HCT116 (cell line): ENCODE measurements at regions not wholly inside any gene's neighbourhood (a gene's known extent, or its start where the extent isn't known, plus 50 kb on each side); places are given as distances from the start of the nearest gene placed in this dataset.

ENCODE experiments used
- POLR2AphosphoS5 ChIP-seq: IDR thresholded peaks from 2 replicates; pipeline ENCODE4 v1.6.1; 2011; ENCODE audit warnings: mild to moderate bottlenecking, low read depth, low read length, moderate library complexity
- TF ChIP-seq, protein P1 (sequence below), 3 experiments: fragments of 200-600 bp in 1 of 3; sonication (generic) in 1 of 3; IDR thresholded peaks in 2 of 3; conservative IDR thresholded peaks in 1 of 3; 2 replicates each; pipeline ENCODE4 v1.5.1; 2012 to 2017; ENCODE audit warnings: low read depth in 2 of 3, low read length in 2 of 3, antibody characterized with exemption in 1 of 3, borderline replicate concordance in 1 of 3, control low read depth in 1 of 3, mild to moderate bottlenecking in 1 of 3, mixed read lengths in 1 of 3, mixed run types in 1 of 3, moderate library complexity in 1 of 3; ENCODE audit not compliant: insufficient read depth in 1 of 3

DNA sequence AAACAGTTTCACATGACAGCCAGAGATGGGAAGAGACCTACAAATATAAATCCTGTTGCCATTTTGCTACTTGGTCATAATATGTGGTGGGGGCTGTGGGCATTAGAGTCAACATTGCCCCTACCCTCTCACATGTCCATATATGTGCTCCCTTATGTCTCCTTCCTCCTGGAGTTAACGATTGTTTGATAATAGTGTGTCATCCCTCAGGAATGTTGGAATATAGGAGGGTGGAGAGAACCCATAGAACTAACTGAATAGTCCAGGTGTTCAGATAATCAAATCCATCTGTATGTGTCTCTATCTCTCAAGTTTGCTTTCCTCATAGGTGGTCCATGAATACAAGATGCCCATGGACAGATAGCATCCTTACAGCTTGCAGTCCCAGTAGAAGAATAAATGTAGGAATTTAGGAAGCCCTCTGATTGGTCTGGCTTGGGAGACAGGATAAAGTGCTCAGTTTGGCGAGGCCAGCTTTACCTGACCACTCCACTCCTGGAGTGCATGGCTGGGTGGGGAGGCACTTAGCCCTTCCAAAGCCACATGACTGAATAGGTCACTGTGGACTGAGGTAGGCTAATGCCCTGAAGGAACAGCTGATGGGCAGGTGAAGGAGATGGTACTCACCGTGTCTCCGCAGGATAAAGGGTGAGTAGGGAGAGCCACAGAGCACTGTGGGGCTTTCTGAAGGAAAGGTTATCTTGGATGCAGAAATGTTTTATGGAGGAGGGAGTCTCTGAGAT lies 166.9 kb downstream of the CDCA7 start:
- TF ChIP-seq, protein P1, sequence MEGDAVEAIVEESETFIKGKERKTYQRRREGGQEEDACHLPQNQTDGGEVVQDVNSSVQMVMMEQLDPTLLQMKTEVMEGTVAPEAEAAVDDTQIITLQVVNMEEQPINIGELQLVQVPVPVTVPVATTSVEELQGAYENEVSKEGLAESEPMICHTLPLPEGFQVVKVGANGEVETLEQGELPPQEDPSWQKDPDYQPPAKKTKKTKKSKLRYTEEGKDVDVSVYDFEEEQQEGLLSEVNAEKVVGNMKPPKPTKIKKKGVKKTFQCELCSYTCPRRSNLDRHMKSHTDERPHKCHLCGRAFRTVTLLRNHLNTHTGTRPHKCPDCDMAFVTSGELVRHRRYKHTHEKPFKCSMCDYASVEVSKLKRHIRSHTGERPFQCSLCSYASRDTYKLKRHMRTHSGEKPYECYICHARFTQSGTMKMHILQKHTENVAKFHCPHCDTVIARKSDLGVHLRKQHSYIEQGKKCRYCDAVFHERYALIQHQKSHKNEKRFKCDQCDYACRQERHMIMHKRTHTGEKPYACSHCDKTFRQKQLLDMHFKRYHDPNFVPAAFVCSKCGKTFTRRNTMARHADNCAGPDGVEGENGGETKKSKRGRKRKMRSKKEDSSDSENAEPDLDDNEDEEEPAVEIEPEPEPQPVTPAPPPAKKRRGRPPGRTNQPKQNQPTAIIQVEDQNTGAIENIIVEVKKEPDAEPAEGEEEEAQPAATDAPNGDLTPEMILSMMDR (IDR thresholded peaks at IDR 0.05 in 2 of 3, conservative IDR thresholded peaks at IDR 0.05 in 1 of 3; ENCODE audit: borderline replicate concordance in 1 of 3, insufficient read depth in 1 of 3, low read depth in 2 of 3, low read length in 2 of 3), result no peak
- no peak for TF ChIP-seq POLR2AphosphoS5
